A549 (cell line): ENCODE measurements at regions not wholly inside any gene's neighbourhood (a gene's known extent, or its start where the extent isn't known, plus 50 kb on each side); places are given as distances from the start of the nearest gene placed in this dataset.

ENCODE experiments used
- EP300 ChIP-seq, 2 experiments: fragments of >200 bp; sonication (Bioruptor Twin); formaldehyde crosslinking; IDR thresholded peaks; 2 replicates in 1 of 2; 3 replicates in 1 of 2; pipeline ENCODE4 v1.6.1; 2016 to 2017
- HOXB13 ChIP-seq: fragments of 250-450 bp; sonication (Bioruptor Pico); IDR thresholded peaks from 2 replicates; pipeline ENCODE4 v1.5.0; 2020; ENCODE audit warnings: low read depth, mild to moderate bottlenecking, moderate library complexity
- JUNB ChIP-seq: fragments of >200 bp; sonication (Bioruptor Twin); formaldehyde crosslinking; IDR thresholded peaks from 2 replicates; pipeline ENCODE4 v1.6.1; 2016
- NFE2L2 ChIP-seq: fragments of 150-350 bp; conservative IDR thresholded peaks from 2 replicates; pipeline ENCODE4 v1.6.1; 2014; ENCODE audit warnings: low read length
- POLR2A ChIP-seq: IDR thresholded peaks from 2 replicates; pipeline ENCODE4 v1.6.1; 2012; ENCODE audit warnings: mild to moderate bottlenecking, low read length
- RAD21 ChIP-seq, 2 experiments: fragments of >200 bp in 1 of 2; sonication (Bioruptor Twin) in 1 of 2; formaldehyde crosslinking in 1 of 2; IDR thresholded peaks in 1 of 2; conservative IDR thresholded peaks in 1 of 2; 2 replicates in 1 of 2; 3 replicates in 1 of 2; pipeline ENCODE4 v1.6.1; 2012 to 2018; ENCODE audit warnings: inconsistent platforms in 1 of 2
- SMC3 ChIP-seq: fragments of >200 bp; sonication (Bioruptor Twin); formaldehyde crosslinking; IDR thresholded peaks from 3 replicates; pipeline ENCODE4 v1.6.1; 2018; ENCODE audit warnings: inconsistent platforms
- SREBF2 ChIP-seq: fragments of 450-650 bp; IDR thresholded peaks from 2 replicates; pipeline ENCODE4 v1.6.1; 2014; ENCODE audit warnings: mild to moderate bottlenecking, moderate library complexity
- ZC3H11A ChIP-seq: fragments of 450-650 bp; IDR thresholded peaks from 2 replicates; pipeline ENCODE4 v1.6.1; 2014; ENCODE audit warnings: antibody characterized with exemption, mild to moderate bottlenecking
- TF ChIP-seq, protein P1 (sequence below): IDR thresholded peaks from 2 replicates; pipeline ENCODE4 v1.6.1; 2012; ENCODE audit warnings: low read depth, borderline replicate concordance
- TF ChIP-seq, protein P2 (sequence below): fragments of 250-450 bp; sonication (Bioruptor Pico); IDR thresholded peaks from 2 replicates; pipeline ENCODE4 v1.5.0; 2021; ENCODE audit warnings: mild to moderate bottlenecking, moderate library complexity, borderline replicate concordance
- TF ChIP-seq, protein P3 (sequence below): fragments of >200 bp; sonication (Bioruptor Twin); formaldehyde crosslinking; IDR thresholded peaks from 3 replicates; pipeline ENCODE4 v1.6.1; 2016
- TF ChIP-seq, protein P4 (sequence below): fragments of >200 bp; sonication (Bioruptor Twin); formaldehyde crosslinking; IDR thresholded peaks from 3 replicates; pipeline ENCODE4 v1.5.1; 2016
- TF ChIP-seq, protein P5 (sequence below): fragments of 450-650 bp; IDR thresholded peaks from 2 replicates; pipeline ENCODE4 v1.6.1; 2014; ENCODE audit warnings: antibody characterized with exemption

DNA sequence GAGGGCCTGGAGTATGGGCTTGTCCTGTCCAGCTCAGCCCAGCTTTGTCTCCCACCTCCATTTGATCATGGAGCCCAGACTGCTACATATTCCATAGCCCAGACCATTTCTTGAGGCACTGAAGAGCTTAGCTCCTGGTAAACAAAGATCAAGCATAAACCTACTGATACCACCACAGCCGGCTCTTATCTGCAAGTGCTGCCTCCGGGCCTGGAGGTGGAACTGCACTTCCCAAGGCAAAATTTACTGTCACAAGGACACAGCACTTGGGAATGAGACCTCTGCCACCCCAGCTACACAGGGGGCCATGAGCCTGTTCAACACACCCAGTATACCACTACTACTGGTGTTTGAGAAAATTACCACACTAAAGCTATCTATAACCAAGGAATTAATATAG is 53.7 kb upstream of the PLSCR5 start:
- TF ChIP-seq, protein P1, sequence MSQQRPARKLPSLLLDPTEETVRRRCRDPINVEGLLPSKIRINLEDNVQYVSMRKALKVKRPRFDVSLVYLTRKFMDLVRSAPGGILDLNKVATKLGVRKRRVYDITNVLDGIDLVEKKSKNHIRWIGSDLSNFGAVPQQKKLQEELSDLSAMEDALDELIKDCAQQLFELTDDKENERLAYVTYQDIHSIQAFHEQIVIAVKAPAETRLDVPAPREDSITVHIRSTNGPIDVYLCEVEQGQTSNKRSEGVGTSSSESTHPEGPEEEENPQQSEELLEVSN: no peak
- no peak for TF ChIP-seq POLR2A
- no peak for TF ChIP-seq HOXB13 (CRISPR knock-in tag)
- TF ChIP-seq, protein P2, sequence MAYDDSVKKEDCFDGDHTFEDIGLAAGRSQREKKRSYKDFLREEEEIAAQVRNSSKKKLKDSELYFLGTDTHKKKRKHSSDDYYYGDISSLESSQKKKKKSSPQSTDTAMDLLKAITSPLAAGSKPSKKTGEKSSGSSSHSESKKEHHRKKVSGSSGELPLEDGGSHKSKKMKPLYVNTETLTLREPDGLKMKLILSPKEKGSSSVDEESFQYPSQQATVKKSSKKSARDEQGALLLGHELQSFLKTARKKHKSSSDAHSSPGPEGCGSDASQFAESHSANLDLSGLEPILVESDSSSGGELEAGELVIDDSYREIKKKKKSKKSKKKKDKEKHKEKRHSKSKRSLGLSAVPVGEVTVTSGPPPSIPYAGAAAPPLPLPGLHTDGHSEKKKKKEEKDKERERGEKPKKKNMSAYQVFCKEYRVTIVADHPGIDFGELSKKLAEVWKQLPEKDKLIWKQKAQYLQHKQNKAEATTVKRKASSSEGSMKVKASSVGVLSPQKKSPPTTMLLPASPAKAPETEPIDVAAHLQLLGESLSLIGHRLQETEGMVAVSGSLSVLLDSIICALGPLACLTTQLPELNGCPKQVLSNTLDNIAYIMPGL: no peak
- TF ChIP-seq, protein P3, sequence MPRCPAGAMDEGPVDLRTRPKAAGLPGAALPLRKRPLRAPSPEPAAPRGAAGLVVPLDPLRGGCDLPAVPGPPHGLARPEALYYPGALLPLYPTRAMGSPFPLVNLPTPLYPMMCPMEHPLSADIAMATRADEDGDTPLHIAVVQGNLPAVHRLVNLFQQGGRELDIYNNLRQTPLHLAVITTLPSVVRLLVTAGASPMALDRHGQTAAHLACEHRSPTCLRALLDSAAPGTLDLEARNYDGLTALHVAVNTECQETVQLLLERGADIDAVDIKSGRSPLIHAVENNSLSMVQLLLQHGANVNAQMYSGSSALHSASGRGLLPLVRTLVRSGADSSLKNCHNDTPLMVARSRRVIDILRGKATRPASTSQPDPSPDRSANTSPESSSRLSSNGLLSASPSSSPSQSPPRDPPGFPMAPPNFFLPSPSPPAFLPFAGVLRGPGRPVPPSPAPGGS: no peak
- TF ChIP-seq RAD21 (conservative IDR thresholded peaks at IDR 0.05 in 1 of 2, IDR thresholded peaks at IDR 0.05 in 1 of 2): no peak
- TF ChIP-seq, protein P4, sequence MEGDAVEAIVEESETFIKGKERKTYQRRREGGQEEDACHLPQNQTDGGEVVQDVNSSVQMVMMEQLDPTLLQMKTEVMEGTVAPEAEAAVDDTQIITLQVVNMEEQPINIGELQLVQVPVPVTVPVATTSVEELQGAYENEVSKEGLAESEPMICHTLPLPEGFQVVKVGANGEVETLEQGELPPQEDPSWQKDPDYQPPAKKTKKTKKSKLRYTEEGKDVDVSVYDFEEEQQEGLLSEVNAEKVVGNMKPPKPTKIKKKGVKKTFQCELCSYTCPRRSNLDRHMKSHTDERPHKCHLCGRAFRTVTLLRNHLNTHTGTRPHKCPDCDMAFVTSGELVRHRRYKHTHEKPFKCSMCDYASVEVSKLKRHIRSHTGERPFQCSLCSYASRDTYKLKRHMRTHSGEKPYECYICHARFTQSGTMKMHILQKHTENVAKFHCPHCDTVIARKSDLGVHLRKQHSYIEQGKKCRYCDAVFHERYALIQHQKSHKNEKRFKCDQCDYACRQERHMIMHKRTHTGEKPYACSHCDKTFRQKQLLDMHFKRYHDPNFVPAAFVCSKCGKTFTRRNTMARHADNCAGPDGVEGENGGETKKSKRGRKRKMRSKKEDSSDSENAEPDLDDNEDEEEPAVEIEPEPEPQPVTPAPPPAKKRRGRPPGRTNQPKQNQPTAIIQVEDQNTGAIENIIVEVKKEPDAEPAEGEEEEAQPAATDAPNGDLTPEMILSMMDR: no peak
- no peak for TF ChIP-seq EP300 (IDR thresholded peaks at IDR 0.05)
- no peak for TF ChIP-seq SMC3
- TF ChIP-seq, protein P5, sequence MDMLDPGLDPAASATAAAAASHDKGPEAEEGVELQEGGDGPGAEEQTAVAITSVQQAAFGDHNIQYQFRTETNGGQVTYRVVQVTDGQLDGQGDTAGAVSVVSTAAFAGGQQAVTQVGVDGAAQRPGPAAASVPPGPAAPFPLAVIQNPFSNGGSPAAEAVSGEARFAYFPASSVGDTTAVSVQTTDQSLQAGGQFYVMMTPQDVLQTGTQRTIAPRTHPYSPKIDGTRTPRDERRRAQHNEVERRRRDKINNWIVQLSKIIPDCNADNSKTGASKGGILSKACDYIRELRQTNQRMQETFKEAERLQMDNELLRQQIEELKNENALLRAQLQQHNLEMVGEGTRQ: no peak
- no peak for TF ChIP-seq NFE2L2
- no peak for TF ChIP-seq ZC3H11A
- TF ChIP-seq SREBF2: no peak
- no peak for TF ChIP-seq JUNB
